ENCODE measurements at regions not wholly inside any gene's neighbourhood (a gene's known extent, or its start where the extent isn't known, plus 50 kb on each side); places are given as distances from the start of the nearest gene placed in this dataset.

- TF ChIP-seq CTCF (IDR thresholded peaks at IDR 0.05; ENCODE audit: borderline replicate concordance, extremely low read depth, low read length, poor library complexity, severe bottlenecking) (no peak), EZH2 (IDR thresholded peaks at IDR 0.05; ENCODE audit: borderline replicate concordance, low read depth, low read length, severe bottlenecking) (no peak)
Measured at GRCh38 chr1:209183195-209183594, 400.3 kb upstream of the CAMK1G start.

Data from DND-41 (cell line).